ENCODE measurements at regions not wholly inside any gene's neighbourhood (a gene's known extent, or its start where the extent isn't known, plus 50 kb on each side); places are given as distances from the start of the nearest gene placed in this dataset.
A peak's percentile ranks its signal among the peaks of the same experiment; 100 is the strongest.
"Not testable (repeated sequence)": the region's sequence is repeated elsewhere in the genome, so short reads cannot be mapped to it uniquely, and the experiment has no call there.

- not testable (repeated sequence) for DNase-seq (ENCODE audit: low read depth); H3K4me3 ChIP-seq (ENCODE audit: low read depth, low read length)
These were observed 50.4 kb upstream of the B3GAT2 start for GRCh38 chr6:71007298-71007697.

- no peak overlapping the region for H3K4me3 ChIP-seq (ENCODE audit: low read depth, low read length)
- no peak for DNase-seq (ENCODE audit: low read depth)
- TF ChIP-seq, protein P1, sequence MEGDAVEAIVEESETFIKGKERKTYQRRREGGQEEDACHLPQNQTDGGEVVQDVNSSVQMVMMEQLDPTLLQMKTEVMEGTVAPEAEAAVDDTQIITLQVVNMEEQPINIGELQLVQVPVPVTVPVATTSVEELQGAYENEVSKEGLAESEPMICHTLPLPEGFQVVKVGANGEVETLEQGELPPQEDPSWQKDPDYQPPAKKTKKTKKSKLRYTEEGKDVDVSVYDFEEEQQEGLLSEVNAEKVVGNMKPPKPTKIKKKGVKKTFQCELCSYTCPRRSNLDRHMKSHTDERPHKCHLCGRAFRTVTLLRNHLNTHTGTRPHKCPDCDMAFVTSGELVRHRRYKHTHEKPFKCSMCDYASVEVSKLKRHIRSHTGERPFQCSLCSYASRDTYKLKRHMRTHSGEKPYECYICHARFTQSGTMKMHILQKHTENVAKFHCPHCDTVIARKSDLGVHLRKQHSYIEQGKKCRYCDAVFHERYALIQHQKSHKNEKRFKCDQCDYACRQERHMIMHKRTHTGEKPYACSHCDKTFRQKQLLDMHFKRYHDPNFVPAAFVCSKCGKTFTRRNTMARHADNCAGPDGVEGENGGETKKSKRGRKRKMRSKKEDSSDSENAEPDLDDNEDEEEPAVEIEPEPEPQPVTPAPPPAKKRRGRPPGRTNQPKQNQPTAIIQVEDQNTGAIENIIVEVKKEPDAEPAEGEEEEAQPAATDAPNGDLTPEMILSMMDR (IDR thresholded peaks at IDR 0.05; ENCODE audit: insufficient read depth, low read length): no peak
These were observed 55.1 kb upstream of the B3GAT2 start for GRCh38 chr6:71011871-71012371.

GRCh38 chr6:71012866-71013469 lies 56.1 kb upstream of the B3GAT2 start:
- no peak overlapping the region for H3K4me3 ChIP-seq (ENCODE audit: low read depth, low read length)
- TF ChIP-seq, protein P1 (IDR thresholded peaks at IDR 0.05; ENCODE audit: insufficient read depth, low read length): peak; percentile 74
- DNase-seq (ENCODE audit: low read depth): peak; percentile 63

GRCh38 chr6:71015392-71015791 lies 58.5 kb upstream of the B3GAT2 start:
- DNase-seq (ENCODE audit: low read depth): no peak
- no peak overlapping the region for H3K4me3 ChIP-seq (ENCODE audit: low read depth, low read length)
- TF ChIP-seq, protein P1 (IDR thresholded peaks at IDR 0.05; ENCODE audit: insufficient read depth, low read length): no peak

DNA sequence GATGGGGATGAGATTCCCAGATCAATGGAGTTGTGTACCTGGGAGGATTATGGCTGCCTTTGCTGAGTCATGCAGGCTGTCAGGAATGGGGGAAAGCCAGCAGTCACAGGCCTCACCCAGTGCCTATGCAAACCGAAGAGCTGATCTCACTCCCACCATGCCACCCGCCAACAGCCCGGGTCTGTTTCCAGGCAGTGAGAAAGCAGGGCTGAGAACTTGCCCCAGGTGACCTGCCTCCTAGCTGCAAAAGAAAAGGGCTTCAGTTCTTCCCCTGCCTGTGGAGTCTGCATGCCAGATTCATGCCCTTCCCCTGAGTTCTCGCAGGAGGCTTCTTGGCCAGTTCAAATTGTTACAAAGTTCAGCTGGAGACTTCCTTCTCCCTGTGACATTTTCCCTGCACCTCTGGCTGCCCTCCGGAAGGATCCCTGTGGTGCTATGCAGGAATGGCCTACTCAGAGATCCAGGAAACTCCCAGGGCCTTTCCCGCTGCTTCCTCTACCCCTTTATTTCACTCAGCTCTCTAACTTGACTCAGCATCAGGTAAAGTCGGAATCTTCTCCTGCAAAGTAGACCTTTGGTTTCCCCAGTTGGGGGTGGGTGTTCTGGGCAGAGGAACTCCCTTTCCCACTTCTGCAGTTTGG lies 71.5 kb upstream of the B3GAT2 start:
- H3K4me3 ChIP-seq (ENCODE audit: low read depth, low read length): no peak overlapping the region
- TF ChIP-seq, protein P1 (IDR thresholded peaks at IDR 0.05; ENCODE audit: insufficient read depth, low read length): no peak
- no peak for DNase-seq (ENCODE audit: low read depth)

DNA sequence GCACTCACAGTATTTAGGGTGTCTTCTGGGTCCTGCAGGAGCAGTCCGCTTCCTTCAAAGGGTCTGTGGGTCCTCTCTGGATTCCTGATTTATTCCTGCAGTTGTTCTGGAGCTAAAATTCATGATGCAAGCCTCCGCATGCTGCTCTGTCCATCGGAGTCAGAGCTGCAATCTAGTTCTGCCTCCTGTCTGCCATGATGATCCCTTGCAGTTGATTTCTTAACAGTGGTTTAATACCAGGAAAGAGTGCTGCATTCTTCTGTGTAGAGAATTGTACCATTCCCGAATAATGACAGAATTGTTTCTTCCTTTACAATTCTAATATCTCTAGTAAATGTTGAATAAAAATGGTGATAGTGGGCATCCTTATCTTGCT lies 72.0 kb upstream of the B3GAT2 start:
- H3K4me3 ChIP-seq (ENCODE audit: low read depth, low read length): no peak overlapping the region
- no peak for DNase-seq (ENCODE audit: low read depth)
- TF ChIP-seq, protein P1 (IDR thresholded peaks at IDR 0.05; ENCODE audit: insufficient read depth, low read length): no peak

GRCh38 chr6:71029555-71029954 lies 72.7 kb upstream of the B3GAT2 start:
- no peak overlapping the region for H3K4me3 ChIP-seq (ENCODE audit: low read depth, low read length)
- DNase-seq (ENCODE audit: low read depth): no peak
- TF ChIP-seq, protein P1 (IDR thresholded peaks at IDR 0.05; ENCODE audit: insufficient read depth, low read length): no peak
